NCI-H1048 (cell line): ENCODE measurements at regions not wholly inside any gene's neighbourhood (a gene's known extent, or its start where the extent isn't known, plus 50 kb on each side); places are given as distances from the start of the nearest gene placed in this dataset.
A peak's percentile ranks its signal among the peaks of the same experiment; 100 is the strongest.

ENCODE experiments used
- DNase-seq: peaks from one replicate; lab custom pipeline; 2025; lab: John Stamatoyannopoulos, UW

DNA sequence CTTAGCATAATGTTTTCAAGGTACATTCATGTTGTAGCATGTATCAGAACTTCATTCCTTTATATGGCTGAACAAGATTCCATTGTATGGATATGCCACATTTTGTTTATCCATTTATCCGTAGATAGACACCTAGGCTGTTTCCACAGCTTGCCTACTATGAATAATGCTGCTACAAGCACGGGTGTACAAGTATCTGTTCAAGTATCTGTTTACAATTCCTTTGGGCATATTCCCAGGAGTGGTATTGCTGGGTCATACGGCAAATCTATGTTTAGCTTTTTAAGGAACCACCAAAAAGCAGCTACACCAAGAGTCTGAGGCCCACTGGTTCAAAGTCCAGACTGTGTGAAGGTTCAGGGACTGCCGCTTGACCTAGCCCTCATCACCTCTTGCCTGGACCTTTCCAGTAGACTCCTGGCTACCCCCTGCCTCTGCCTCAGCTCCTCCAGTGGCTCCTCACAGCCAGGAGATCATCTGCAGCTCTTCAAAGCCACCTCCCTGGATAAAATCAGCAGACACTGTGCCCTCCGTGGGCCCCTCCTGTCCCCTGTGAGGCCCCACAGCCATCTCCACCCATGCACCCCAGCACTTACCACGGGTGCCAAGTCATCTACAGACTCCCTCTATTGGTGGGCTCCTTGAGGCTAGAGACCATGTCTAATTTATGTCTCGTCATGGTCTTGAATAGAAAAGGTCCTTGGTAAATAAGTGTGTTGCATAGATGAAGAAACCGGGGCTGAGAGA is 160.3 kb downstream of the MN1 start:
- no peak for DNase-seq

DNA sequence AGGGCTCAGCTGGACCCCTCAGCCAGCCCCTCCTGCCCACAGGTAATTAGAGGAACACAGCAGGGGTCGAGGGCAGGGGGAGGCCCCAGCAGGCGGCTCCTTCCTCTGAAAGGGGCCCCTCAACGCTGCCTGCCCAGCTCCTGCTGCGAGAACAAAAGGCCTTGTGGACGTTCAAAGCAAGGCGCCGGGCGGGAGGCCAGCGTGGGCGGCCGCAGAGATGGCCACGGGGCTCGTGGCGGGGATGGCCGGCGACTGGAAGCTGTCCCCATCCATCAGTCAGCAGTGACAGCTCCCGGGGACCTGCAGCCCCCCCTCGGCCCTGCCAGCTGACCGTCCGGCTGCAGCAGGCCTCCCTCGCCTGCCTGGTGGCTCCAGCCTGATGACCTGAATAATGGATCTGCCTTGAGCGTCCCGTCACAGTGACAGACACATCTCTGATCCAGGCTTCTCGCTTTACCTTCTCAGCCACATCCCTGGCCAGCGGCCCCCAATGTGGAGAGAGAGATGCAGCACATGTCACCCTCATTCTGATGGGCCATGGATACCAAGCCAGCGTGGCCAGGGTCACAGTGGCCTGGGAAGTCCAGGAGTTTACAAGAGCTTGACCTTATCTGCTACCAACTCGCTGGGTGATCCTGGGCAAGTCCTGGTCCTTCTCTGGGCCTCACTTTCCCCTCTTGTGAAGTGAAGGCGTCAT is 159.3 kb downstream of the MN1 start:
- DNase-seq, result no peak

DNA sequence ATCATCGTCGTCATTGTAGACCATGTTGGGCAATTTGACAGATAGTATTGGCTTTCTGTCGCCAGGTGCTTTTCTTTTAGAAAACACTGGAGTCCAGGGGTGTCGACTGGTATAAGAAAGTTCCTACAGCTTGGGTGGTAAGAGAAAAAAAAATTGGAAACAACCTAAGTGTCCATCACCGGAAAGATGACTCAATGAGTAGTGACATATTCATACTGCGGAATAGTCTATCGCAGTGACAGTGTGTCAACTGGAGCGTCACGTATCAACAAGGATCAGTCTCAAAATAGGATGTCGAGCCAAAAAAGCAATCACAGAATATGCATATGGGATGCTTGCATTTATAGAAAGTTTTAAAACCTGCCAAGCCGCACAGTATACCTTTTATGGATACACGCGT is 157.6 kb downstream of the MN1 start:
- DNase-seq, result no peak

DNA sequence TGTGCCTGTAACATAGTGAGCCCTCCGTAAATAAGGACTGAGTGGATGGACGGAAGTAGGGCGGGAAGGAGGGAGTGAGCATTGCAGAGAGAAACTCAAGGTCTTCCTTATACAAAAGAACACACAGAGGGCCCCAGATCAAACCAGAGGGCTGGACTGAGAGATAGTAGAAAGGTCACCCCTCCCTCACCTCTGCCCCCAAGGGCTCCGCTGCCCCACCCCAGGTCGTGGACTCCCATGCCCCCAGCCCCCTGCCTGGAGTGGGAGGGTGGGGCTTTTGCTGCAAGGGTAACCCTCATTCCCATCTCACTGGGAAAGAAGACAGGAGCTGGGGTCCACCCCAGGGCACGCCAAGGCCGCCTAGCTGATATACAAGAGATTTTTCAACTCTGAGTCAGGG is 157.0 kb downstream of the MN1 start:
- no peak for DNase-seq

DNA sequence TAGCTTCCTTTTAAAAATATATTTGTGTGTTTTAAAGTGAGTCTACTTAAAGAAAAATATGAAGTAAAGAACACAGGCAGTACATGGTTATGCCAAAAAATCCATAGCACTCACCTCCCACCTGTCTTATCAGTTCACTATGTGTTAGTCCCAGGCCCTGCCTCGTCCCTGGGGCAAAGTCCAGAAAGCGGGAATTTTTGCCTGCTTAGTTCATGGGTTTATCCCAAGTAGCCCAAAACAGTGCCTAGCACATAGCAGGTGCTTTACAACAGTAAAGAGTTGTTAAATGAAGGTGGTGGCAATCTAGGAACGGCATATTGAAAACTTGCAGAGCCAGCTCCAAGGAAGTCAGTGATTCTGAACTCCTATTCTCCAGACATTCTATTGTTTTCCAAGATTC is 154.0 kb downstream of the MN1 start:
- no peak for DNase-seq

DNA sequence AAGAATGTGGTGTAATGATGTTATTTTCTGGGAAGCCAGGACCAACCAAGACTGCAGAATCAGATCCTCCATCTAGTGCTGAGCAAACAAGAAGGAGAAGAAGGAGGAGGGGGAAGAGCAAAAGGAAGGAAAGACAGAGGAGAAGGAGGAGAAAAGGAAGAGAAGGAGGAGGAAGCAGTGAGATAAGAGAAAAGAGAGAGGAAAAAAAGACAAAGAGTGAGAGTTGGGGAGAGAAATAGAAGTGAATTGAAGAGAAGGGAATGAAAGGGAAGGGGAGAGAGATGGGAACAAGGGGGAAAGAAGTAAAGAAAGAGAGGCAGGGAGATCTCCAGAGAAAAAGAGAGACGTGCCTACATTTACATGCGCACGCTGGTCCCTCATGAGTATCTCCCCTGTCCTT is 153.5 kb downstream of the MN1 start:
- no peak for DNase-seq

DNA sequence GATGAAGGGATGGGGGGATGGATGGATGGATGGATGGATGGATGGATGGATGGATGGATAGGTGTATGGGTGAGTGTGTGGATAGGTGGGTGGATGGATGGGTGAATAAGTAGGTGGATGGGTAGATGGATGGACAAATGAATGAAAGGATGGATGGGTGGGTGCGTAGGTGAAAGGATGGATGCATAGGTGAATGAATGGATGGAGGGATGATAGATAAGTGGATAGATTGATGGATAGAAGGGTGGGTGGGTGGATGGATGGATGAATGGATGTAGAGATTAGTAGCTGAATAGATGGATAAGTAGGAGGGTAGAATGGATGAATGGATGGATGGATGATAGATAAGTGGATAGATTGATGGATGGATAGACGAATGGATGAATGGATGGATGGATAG is 152.7 kb downstream of the MN1 start:
- no peak for DNase-seq

DNA sequence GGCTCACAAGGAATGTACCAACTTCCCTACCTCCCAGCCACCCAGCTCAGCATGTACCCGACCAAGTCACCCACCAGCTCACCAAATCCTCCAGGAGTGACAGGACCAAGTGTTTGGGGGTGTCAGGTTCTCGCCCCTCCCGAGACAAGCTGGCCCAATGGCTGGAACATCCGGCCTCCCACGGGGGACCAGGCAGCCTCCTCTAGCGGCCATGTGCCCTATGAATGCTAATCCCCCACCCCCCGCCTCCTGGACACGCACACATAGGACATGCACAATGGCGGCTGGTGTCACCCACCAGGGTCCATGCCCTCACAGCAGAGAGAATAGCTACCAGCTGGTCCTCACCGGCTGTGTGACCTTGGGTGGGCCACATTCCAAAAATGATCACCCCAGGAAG is 151.0 kb downstream of the MN1 start:
- DNase-seq, result no peak

DNA sequence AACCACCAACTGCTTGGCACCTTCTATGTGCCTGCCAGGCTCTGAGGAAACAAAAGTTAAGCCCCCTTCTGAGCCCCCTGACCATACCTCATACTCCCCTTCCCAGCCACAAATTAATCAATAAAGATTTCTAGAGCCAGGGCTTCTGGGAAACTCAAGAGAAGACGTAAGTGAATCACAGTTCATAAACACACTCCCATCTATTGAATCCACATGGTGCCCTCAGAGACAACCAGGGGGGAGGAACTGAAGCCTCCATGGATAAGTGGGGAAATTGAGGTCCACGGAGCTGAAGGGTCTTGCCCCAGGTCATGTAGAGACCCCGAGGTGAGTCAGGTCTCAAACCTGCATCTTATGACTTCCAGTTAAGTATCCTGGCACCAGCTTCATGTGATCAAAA is 150.6 kb downstream of the MN1 start:
- no peak for DNase-seq

DNA sequence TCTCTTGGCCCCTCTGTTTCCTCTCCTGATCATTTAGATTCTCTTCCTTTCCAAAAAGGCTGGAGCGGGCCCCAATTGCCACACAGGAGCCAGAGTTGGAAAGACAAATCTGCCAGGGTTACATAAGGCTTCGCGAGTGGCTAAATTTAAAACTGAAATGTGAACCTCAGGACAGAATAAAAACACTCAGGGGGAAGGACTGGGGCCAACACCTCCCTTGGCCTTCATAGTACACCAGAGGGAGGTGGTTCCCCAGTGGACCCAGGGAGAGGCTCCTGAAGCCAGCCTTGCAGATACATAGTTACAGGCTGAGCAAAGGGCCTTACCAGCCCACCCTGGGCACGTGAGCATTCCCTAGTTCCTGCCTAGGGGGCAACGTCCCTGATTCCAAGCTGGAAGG is 150.1 kb downstream of the MN1 start:
- DNase-seq, result no peak

DNA sequence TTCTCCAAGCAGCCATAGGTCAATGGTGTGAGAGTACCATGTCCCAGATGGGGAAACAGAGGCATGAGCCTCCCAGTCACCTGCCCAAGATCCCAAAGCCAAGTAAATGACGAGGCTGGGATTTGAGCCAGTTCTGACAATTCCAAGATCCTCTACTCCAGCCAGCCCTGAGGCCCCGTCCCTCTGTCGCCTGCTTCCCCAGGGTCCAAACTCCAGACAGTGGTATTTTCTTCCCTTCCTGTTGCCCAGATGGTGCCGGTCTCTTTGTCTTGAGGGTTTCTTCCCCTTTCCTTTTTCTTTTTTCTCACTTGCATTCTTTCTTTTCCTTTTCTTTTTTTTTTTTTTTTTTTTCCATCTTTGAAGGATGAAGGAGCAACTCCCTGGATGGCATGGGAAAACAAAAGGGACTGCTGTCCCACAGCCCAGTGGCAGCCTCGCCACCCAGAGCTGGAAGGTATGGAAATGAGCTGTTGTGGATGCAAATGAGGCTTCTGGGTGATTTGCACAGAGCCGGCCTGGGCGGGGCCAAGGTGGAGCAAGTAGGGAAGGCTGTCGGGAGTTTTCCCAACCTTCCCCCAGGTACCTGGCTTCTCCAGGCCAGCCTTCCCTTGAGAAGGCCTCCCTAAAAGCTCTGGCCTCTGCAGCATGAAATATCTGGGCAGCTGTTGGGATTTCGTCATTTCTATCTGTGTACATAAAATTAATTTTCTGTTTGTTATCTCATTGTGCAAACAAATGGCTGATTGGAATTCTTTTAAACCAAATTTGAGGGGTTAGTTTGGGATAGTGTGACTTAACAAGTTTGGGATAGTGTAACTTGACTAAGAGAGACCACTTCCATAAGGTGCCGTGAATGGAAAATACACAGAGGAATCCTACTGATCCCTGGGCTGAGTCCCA is 146.8 kb downstream of the MN1 start:
- peak; percentile 64 for DNase-seq

DNA sequence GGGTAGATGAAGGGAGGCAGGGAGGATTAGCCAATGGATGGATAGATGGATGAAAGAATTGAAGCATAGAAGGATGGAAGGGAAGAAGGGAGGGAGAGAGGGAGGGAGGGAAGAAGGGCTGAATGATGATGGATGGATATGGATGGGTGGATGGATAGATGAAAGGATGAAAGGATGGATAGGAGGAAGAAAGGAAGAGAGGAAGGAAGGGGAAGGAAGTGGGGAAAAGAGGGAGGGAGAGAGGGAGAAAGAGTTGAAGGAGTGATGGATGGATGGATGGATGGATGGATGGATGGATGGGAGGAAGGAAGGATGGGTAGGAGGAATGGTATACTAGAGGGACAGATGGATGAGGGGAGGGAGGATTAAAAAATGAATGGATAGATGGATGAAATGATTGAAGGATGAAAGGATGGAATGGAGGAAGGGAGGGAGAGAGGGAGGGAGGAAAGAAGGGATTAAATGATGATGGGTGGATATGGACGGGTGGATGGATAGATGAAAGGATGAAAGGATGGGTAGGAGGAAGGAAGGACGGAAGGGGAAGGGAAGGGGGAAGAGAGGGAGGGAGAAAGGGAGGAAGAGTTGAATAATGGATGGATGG is 145.9 kb downstream of the MN1 start:
- no peak for DNase-seq

DNA sequence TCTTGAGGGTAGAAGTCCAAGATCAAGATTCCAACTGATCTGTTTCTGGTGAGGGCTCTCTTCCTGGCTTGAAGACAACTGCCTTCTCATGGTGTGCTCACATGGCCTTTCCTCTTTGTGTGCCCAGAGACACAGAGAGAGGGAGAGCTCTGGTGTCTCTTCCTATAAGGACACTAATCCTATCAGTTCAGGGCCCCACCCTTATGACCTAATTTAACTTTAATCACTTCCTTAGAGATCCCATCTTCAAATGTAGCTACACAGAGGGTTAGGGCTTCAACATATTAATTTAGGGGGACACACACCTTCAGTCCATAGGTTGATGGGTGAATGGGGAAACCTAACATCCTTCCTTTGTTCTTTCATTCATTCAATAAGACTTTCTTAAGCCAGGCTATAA is 144.6 kb downstream of the MN1 start:
- no peak for DNase-seq

DNA sequence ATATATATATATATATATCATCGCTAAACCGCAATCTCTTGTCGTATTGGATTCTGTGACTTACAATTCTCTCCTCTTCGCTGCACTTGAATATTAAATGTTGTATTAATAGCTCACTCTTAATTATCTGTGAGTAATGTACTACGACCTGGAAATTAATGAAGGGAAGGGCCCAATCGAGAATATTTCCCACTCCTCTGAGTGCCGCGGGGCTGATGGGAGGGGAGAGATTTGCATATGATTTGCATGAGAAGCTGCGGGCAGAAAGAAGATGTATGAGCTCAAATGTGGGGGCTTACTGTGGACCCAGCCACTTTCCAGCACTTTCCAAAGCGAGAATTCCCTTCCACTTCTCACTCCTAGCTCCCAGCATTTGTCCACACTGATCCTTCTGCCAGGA is 141.2 kb downstream of the MN1 start:
- peak; percentile 46 for DNase-seq

DNA sequence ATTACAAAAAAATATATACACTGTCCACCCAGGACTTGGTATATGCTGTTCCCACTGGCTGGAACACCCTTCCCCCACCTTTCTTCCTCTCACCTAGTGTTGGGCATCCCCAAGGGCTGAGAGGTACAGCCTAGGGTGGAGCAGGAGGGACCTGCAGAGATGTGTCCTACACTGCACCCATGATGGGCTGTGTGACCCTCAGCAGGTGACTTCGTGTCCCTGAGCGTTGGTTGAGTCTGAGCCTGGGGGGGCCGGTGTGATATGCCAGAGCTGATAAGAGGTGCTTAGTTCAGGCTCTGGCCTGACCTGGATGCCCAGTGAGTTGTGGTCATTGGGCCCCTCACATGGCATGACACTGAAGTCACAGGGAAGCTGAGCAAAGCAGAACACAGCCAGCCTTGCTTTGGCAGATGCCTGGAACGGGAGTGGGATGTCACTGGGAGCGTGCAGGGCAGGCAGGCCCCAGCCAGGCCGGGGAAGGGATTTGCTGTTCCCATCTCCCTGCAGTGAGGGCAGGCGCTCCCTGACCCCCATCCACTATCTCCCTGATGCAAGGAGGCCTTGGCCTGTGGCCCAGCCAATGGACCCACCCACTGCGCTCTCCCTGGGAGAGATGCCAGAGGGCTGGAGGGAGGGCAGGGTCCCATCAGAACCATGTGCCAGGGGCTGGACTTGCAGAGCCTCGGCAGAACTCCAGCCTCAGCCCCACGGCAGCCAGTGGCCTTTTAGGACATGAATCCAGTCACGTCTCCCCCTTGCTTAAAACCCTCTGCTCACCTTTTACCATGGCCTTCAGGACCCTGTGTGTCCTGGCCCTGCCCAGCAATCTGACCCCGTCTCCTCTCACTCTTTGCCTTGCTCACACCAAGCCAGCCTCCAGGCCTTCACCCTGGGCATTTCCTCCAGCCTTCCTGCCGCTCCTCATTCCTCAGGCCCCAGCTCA is 138.9 kb downstream of the MN1 start:
- no peak for DNase-seq

DNA sequence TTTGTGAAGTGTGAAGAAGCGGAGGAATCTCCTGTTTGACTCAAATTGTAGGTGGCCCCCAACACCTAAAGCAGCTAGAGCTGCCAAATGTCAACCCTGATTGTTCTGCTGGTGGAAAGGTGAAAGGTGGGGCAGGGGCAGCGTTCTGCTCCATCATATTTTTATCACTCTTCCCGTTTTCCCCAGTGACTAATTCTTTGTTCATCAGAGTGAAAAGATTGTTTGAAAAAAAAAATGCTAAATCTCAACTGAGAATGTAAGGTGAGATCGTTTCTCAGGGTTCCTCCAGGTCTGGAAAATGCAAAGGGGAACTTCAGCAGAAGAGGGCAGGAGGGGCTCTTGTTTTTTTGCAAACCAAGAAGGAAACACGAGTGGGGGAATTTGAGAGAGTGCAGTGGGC is 137.7 kb downstream of the MN1 start:
- DNase-seq, result no peak

DNA sequence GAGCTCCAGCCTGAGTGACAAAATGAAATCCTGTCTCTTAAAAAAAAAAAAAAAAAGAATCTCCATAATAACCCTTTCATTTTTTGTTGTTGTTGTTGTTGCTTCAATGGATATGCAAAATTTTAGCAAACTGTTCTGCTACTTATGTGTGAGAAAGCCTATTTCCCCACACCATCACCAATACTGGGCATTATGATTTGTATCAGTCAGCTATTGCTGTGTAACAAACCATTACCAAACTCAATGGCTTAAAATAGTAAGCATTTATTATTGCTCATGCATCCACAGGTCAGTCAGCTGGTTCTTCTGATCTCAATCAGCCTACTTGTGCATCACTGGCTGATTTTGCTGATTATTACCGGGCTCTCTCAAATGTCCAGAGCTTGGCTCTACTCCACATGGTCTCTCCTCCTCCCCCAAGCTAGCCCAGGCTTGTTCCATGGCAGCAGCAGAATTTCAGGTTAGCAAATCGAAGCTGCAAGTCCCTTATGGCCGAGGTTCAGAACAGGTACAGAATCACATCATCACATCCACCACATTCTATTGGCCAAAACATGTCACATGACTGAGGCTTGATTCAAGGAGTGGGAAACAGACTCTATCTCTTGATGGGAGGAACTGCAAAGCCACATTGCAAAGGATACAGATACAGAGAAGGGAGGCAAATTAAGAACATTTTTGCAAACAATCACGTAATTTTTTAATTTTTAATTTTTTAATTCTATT is 135.1 kb downstream of the MN1 start:
- DNase-seq, result no peak

DNA sequence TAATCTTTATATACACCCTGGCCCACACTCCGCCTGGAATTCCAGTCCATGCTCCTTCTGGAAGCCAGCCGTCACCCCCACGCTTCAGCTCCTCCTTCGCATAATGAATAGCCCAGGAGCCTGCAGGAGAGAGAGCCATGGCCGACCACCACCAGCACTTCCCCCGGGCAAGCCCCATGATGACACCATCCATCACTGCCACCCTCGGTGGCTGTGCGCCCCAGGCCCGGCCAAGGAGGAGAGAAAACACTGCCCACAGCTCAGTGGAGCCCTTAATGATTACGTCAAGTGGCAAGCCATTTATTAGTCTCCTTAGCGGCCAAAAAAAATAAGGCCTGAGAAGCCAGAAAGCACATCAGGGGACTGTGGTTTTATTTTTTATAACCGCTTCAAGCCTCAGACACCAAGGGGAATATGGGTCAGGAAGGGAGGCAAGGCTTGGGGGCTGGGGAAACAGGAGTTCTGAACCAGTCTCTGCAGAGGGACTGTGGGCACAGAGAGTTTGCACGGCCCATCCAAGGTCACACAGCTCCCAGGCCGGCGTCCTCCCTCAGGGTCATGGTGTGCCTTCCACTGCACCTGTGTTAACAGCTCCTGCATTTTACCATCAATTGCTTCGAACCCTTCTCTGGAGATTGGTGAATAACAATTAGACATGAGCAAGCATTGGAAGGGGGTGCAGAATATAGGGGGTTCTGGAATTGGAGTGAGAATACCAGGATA is 134.3 kb downstream of the MN1 start:
- DNase-seq, result no peak

DNA sequence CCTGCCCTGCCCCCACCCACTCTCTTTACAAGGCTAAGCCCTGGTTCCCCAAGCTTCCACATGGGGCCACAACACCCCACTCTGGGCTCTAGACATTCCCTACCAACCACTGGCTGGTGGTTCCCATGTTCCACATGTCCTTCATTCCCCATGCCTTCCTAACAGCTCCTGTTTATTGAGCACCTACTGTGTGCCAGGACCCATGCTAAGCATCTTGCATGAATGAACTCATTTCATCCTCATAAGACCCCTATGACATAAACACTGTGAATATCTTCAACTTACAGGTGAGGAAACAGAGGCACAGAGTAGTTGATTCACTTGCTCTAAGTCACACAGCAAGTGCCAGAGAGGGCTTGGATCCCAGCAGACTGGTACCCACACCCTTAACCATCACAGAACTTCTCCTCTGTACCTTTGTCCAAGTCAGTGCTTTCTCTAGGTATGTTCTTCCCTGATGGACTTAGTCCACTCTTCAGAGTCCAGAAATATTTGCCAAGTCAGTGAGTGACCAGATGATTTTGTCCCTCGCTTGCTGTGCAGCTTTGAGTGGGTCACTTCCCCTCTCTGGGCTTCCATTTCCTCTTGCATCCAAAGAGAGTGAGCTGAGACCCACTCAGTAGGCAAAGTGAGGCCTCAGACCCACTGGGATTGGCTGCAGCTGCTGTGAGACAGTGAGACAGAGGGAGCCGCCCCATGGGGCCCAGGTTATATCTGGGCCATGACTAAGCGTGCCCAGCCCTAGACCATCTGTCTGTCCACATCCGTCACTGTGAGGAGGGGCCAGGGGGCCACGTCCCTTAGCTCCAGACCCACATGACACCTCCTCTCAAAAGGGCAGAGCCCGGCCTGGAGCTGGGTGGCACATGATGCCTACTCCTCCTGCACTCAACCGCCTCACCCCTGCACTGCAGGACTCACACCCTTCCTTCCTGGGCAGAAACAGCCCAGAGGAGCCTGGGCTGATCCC is 132.4 kb downstream of the MN1 start:
- DNase-seq, result no peak
